ENCODE measurements at regions not wholly inside any gene's neighbourhood (a gene's known extent, or its start where the extent isn't known, plus 50 kb on each side); places are given as distances from the start of the nearest gene placed in this dataset.

- Mint-ChIP-seq H3K4me3 (no peak overlapping the region), H3K4me1 (no peaks in the 10 kb centered on the region), H3K27me3 (no peaks in the 10 kb centered on the region), H3K36me3 (ENCODE audit: low read depth) (no peaks in the 10 kb centered on the region), H3K27ac (no peak overlapping the region), H3K9me3 (no peaks in the 10 kb centered on the region)
- no peak for DNase-seq
- ChIA-PET POLR2A (no interaction called here), CTCF (no interaction called here)
These were observed 342.2 kb upstream of the DUSP10 start for GRCh38 chr1:222084048-222084447.

- no peaks in the 10 kb centered on the region for H3K9me3 Mint-ChIP-seq
- no peak overlapping the region for H3K4me3 Mint-ChIP-seq
- H3K36me3 Mint-ChIP-seq (ENCODE audit: low read depth) = no peaks in the 10 kb centered on the region
- CTCF ChIA-PET = no interaction called here
- no peak for DNase-seq
- H3K27me3 Mint-ChIP-seq = no peaks in the 10 kb centered on the region
- H3K4me1 Mint-ChIP-seq = no peaks in the 10 kb centered on the region
- no peak overlapping the region for H3K27ac Mint-ChIP-seq
- POLR2A ChIA-PET = no interaction called here
These were observed 340.0 kb upstream of the DUSP10 start for GRCh38 chr1:222081859-222082258.

GRCh38 chr1:222079566-222079965 is 337.7 kb upstream of the DUSP10 start:
- Mint-ChIP-seq H3K27me3 (no peaks in the 10 kb centered on the region), H3K4me1 (no peaks in the 10 kb centered on the region), H3K4me3 (no peak overlapping the region), H3K27ac (no peak overlapping the region), H3K36me3 (ENCODE audit: low read depth) (no peaks in the 10 kb centered on the region), H3K9me3 (no peaks in the 10 kb centered on the region)
- ChIA-PET CTCF (no interaction called here), POLR2A (no interaction called here)
- no peak for DNase-seq

- H3K4me1 Mint-ChIP-seq = no peaks in the 10 kb centered on the region
- H3K4me3 Mint-ChIP-seq = no peak overlapping the region
- no peaks in the 10 kb centered on the region for H3K36me3 Mint-ChIP-seq (ENCODE audit: low read depth)
- ChIA-PET CTCF (no interaction called here), POLR2A (no interaction called here)
- no peaks in the 10 kb centered on the region for H3K27me3 Mint-ChIP-seq
- no peak overlapping the region for H3K27ac Mint-ChIP-seq
- H3K9me3 Mint-ChIP-seq = no peaks in the 10 kb centered on the region
- DNase-seq = no peak
These were observed 335.3 kb upstream of the DUSP10 start for GRCh38 chr1:222077206-222077605.

- ChIA-PET CTCF (no interaction called here), POLR2A (no interaction called here)
- no peaks in the 10 kb centered on the region for H3K4me1 Mint-ChIP-seq
- H3K27ac Mint-ChIP-seq = no peak overlapping the region
- no peak for DNase-seq
- no peaks in the 10 kb centered on the region for H3K9me3 Mint-ChIP-seq
- H3K36me3 Mint-ChIP-seq (ENCODE audit: low read depth) = no peaks in the 10 kb centered on the region
- no peaks in the 10 kb centered on the region for H3K27me3 Mint-ChIP-seq
- no peak overlapping the region for H3K4me3 Mint-ChIP-seq
These were observed 332.4 kb upstream of the DUSP10 start for GRCh38 chr1:222074317-222074716.

GRCh38 chr1:222073307-222073995 is 331.6 kb upstream of the DUSP10 start:
- Mint-ChIP-seq H3K27me3 (no peaks in the 10 kb centered on the region), H3K4me3 (no peak overlapping the region), H3K9me3 (no peaks in the 10 kb centered on the region), H3K4me1 (no peaks in the 10 kb centered on the region), H3K27ac (no peak overlapping the region), H3K36me3 (ENCODE audit: low read depth) (no peaks in the 10 kb centered on the region)
- ChIA-PET POLR2A (no interaction called here), CTCF (interaction anchor here (1.0 kb wide), 1 partner anchor 18 kb away, joined by 3 read pairs; no protein-coding TSS in a partner anchor)
- DNase-seq = no peak

GRCh38 chr1:222071387-222071786 is 329.5 kb upstream of the DUSP10 start:
- DNase-seq = no peak
- H3K27me3 Mint-ChIP-seq = no peaks in the 10 kb centered on the region
- POLR2A ChIA-PET = no interaction called here
- H3K4me1 Mint-ChIP-seq = no peaks in the 10 kb centered on the region
- no peaks in the 10 kb centered on the region for H3K36me3 Mint-ChIP-seq (ENCODE audit: low read depth)
- CTCF ChIA-PET = no interaction called here
- H3K4me3 Mint-ChIP-seq = no peak overlapping the region
- H3K9me3 Mint-ChIP-seq = no peaks in the 10 kb centered on the region
- H3K27ac Mint-ChIP-seq = no peak overlapping the region

- Mint-ChIP-seq H3K4me3 (no peak overlapping the region), H3K4me1 (no peaks in the 10 kb centered on the region), H3K36me3 (ENCODE audit: low read depth) (no peaks in the 10 kb centered on the region), H3K9me3 (peaks cover 10% of the 10 kb centered on the region), H3K27me3 (no peaks in the 10 kb centered on the region), H3K27ac (no peak overlapping the region)
- no peak for DNase-seq
- ChIA-PET CTCF (no interaction called here), POLR2A (no interaction called here)
These were observed 327.0 kb upstream of the DUSP10 start for GRCh38 chr1:222068937-222069336.

- H3K9me3 Mint-ChIP-seq = peaks cover 12% of the 10 kb centered on the region
- ChIA-PET CTCF (no interaction called here), POLR2A (no interaction called here)
- no peak overlapping the region for H3K4me3 Mint-ChIP-seq
- no peaks in the 10 kb centered on the region for H3K27me3 Mint-ChIP-seq
- H3K27ac Mint-ChIP-seq = no peak overlapping the region
- DNase-seq = no peak
- H3K4me1 Mint-ChIP-seq = no peaks in the 10 kb centered on the region
- no peaks in the 10 kb centered on the region for H3K36me3 Mint-ChIP-seq (ENCODE audit: low read depth)
These were observed 326.2 kb upstream of the DUSP10 start for GRCh38 chr1:222068101-222068500.

GRCh38 chr1:222066539-222066938 is 324.6 kb upstream of the DUSP10 start:
- no peaks in the 10 kb centered on the region for H3K27me3 Mint-ChIP-seq
- DNase-seq = no peak
- no peaks in the 10 kb centered on the region for H3K4me1 Mint-ChIP-seq
- ChIA-PET CTCF (no interaction called here), POLR2A (no interaction called here)
- peaks cover 12% of the 10 kb centered on the region for H3K9me3 Mint-ChIP-seq
- no peak overlapping the region for H3K27ac Mint-ChIP-seq
- H3K4me3 Mint-ChIP-seq = no peak overlapping the region
- H3K36me3 Mint-ChIP-seq (ENCODE audit: low read depth) = no peaks in the 10 kb centered on the region

- H3K4me3 Mint-ChIP-seq = no peak overlapping the region
- H3K27me3 Mint-ChIP-seq = no peaks in the 10 kb centered on the region
- peaks cover 12% of the 10 kb centered on the region for H3K9me3 Mint-ChIP-seq
- H3K27ac Mint-ChIP-seq = no peak overlapping the region
- no peak for DNase-seq
- CTCF ChIA-PET = no interaction called here
- no peaks in the 10 kb centered on the region for H3K4me1 Mint-ChIP-seq
- POLR2A ChIA-PET = no interaction called here
- no peaks in the 10 kb centered on the region for H3K36me3 Mint-ChIP-seq (ENCODE audit: low read depth)
These were observed 323.3 kb upstream of the DUSP10 start for GRCh38 chr1:222065234-222065633.

GRCh38 chr1:222064388-222065211 is 322.7 kb upstream of the DUSP10 start:
- CTCF ChIA-PET = no interaction called here
- no peak overlapping the region for H3K27ac Mint-ChIP-seq

GRCh38 chr1:222062640-222063039 is 320.8 kb upstream of the DUSP10 start:
- H3K4me1 Mint-ChIP-seq = no peaks in the 10 kb centered on the region
- no peak overlapping the region for H3K4me3 Mint-ChIP-seq
- CTCF ChIA-PET = no interaction called here
- H3K36me3 Mint-ChIP-seq (ENCODE audit: low read depth) = no peaks in the 10 kb centered on the region
- no peak overlapping the region for H3K27ac Mint-ChIP-seq
- H3K27me3 Mint-ChIP-seq = no peaks in the 10 kb centered on the region
- no peak for DNase-seq
- POLR2A ChIA-PET = no interaction called here
- peaks cover 12% of the 10 kb centered on the region for H3K9me3 Mint-ChIP-seq

More at GRCh38 chr1:222064388-222065211, 322.7 kb upstream of the DUSP10 start:
- no peak for DNase-seq
- no peaks in the 10 kb centered on the region for H3K27me3 Mint-ChIP-seq
- no peaks in the 10 kb centered on the region for H3K4me1 Mint-ChIP-seq
- POLR2A ChIA-PET = no interaction called here
- peaks cover 12% of the 10 kb centered on the region for H3K9me3 Mint-ChIP-seq
- H3K4me3 Mint-ChIP-seq = no peak overlapping the region
- no peaks in the 10 kb centered on the region for H3K36me3 Mint-ChIP-seq (ENCODE audit: low read depth)

Measured in activated CD4-positive, alpha-beta T cell treated with anti-CD3 and anti-CD28 coated beads, Interleukin-2, amount 10 ng/mL, durations not matched to agents 7 days and 5 days (primary cell).